GM23338 (cell line): ENCODE measurements at regions not wholly inside any gene's neighbourhood (a gene's known extent, or its start where the extent isn't known, plus 50 kb on each side); places are given as distances from the start of the nearest gene placed in this dataset.

Experiments used
- ATAC-seq: fragments of 200-7000 bp; cut with Tn5 transposase; 3 replicates; pipeline ENCODE4 v1.9.1; 2020
- DNase-seq: peaks from one replicate; pipeline ENCODE4 v3.0.0-alpha.2; 2015; ENCODE audit warnings: low spot score
- H2AFZ ChIP-seq: fragments of 200-600 bp; sonication (generic); 2 replicates; pipeline ENCODE4 v1.8.0; 2016; ENCODE audit warnings: antibody characterized with exemption, mild to moderate bottlenecking, moderate library complexity
- H3F3A ChIP-seq: fragments of 200-600 bp; sonication (generic); replicated peaks from 2 replicates; pipeline ENCODE4 v1.8.0; 2017; ENCODE audit warnings: antibody characterized with exemption, mixed run types, low read depth
- H3K27ac ChIP-seq: fragments of 200-600 bp; sonication (generic); 2 replicates; pipeline ENCODE4 v1.6.1; 2016; ENCODE audit warnings: low read depth
- H3K27me3 ChIP-seq: fragments of 200-600 bp; sonication (generic); 2 replicates; pipeline ENCODE4 v1.8.0; 2016; ENCODE audit warnings: mild to moderate bottlenecking, mixed run types, moderate library complexity; ENCODE audit not compliant: insufficient read depth
- H3K36me3 ChIP-seq: fragments of 200-600 bp; sonication (generic); 2 replicates; pipeline ENCODE4 v1.8.0; 2016; ENCODE audit warnings: mild to moderate bottlenecking; ENCODE audit not compliant: insufficient read depth
- H3K4me1 ChIP-seq: fragments of 200-600 bp; sonication (generic); 2 replicates; pipeline ENCODE4 v1.8.0; 2016; ENCODE audit warnings: mild to moderate bottlenecking, moderate library complexity; ENCODE audit not compliant: insufficient read depth
- H3K4me2 ChIP-seq: fragments of 200-600 bp; sonication (generic); 2 replicates; pipeline ENCODE4 v1.7.1; 2017; ENCODE audit warnings: mixed run types
- H3K4me3 ChIP-seq: fragments of 200-600 bp; sonication (generic); 2 replicates; pipeline ENCODE4 v1.6.1; 2016; ENCODE audit warnings: mixed run types
- H3K79me2 ChIP-seq: fragments of 200-600 bp; sonication (generic); replicated peaks from 2 replicates; pipeline ENCODE4 v1.8.0; 2017; ENCODE audit warnings: mild to moderate bottlenecking; ENCODE audit not compliant: insufficient read depth
- H3K9me2 ChIP-seq: fragments of 200-600 bp; sonication (generic); 2 replicates; pipeline ENCODE4 v1.8.0; 2017; ENCODE audit not compliant: insufficient read depth
- H4K20me1 ChIP-seq: fragments of 200-600 bp; sonication (generic); replicated peaks from 2 replicates; pipeline ENCODE4 v1.8.0; 2017; ENCODE audit warnings: mild to moderate bottlenecking; ENCODE audit not compliant: insufficient read depth
- H3K27ac Mint-ChIP-seq: 2 replicates; pipeline ENCODE4 v1.8.0; 2020; ENCODE audit warnings: inconsistent platforms, mild to moderate bottlenecking, moderate library complexity, mixed read lengths
- H3K27me3 Mint-ChIP-seq: 3 replicates; pipeline ENCODE4 v1.8.0; 2022; ENCODE audit warnings: low read depth, mild to moderate bottlenecking, moderate library complexity, mixed read lengths, inconsistent platforms; ENCODE audit not compliant: insufficient read depth, poor library complexity
- H3K36me3 Mint-ChIP-seq: 3 replicates; pipeline ENCODE4 v1.8.0; 2021; ENCODE audit warnings: low read depth, mild to moderate bottlenecking, inconsistent platforms, moderate library complexity, mixed read lengths
- H3K4me1 Mint-ChIP-seq: 3 replicates; pipeline ENCODE4 v1.8.0; 2020; ENCODE audit warnings: mild to moderate bottlenecking, inconsistent platforms, mixed read lengths
- H3K4me3 Mint-ChIP-seq: 3 replicates; pipeline ENCODE4 v1.8.0; 2021; ENCODE audit warnings: moderate library complexity, mild to moderate bottlenecking, inconsistent platforms, mixed read lengths
- H3K9me3 Mint-ChIP-seq: 3 replicates; pipeline ENCODE4 v1.8.0; 2020; ENCODE audit warnings: moderate library complexity, mild to moderate bottlenecking, inconsistent platforms, mixed read lengths
- CREB1 ChIP-seq: fragments of 250-450 bp; sonication (Bioruptor Pico); IDR thresholded peaks from 2 replicates; pipeline ENCODE4 v1.5.0; 2020; ENCODE audit warnings: low read depth, mild to moderate bottlenecking, moderate library complexity
- EZH2 ChIP-seq: fragments of 200-600 bp; sonication (generic); IDR thresholded peaks from one replicate; pipeline ENCODE4 v1.8.0; 2017; ENCODE audit warnings: antibody characterized with exemption, mild to moderate bottlenecking, low read depth; ENCODE audit not compliant: unreplicated experiment
- EZH2phosphoT487 ChIP-seq: fragments of 200-600 bp; sonication (generic); IDR thresholded peaks from one replicate; pipeline ENCODE4 v1.8.1; 2018; ENCODE audit warnings: antibody characterized with exemption; ENCODE audit not compliant: unreplicated experiment
- JUNB ChIP-seq: IDR thresholded peaks from one replicate; pipeline ENCODE4 v1.6.1; 2016; ENCODE audit warnings: antibody characterized with exemption; ENCODE audit not compliant: unreplicated experiment
- NANOG ChIP-seq: IDR thresholded peaks from 2 replicates; pipeline ENCODE4 v1.6.1; 2016; ENCODE audit warnings: antibody characterized with exemption, borderline replicate concordance
- POLR2AphosphoS5 ChIP-seq: IDR thresholded peaks from 2 replicates; pipeline ENCODE4 v1.6.1; 2016; ENCODE audit warnings: antibody characterized with exemption, low read depth
- STAT1 ChIP-seq: IDR thresholded peaks from one replicate; pipeline ENCODE4 v1.6.1; 2016; ENCODE audit warnings: antibody characterized with exemption; ENCODE audit not compliant: unreplicated experiment
- ZNF114 ChIP-seq: fragments of 250-450 bp; sonication (Bioruptor Pico); IDR thresholded peaks from 2 replicates; pipeline ENCODE4 v1.5.0; 2020; ENCODE audit warnings: mild to moderate bottlenecking, moderate library complexity
- ZNF331 ChIP-seq: fragments of 250-450 bp; sonication (Bioruptor Pico); IDR thresholded peaks from 2 replicates; pipeline ENCODE4 v1.5.0; 2020; ENCODE audit warnings: low read depth, mild to moderate bottlenecking, moderate library complexity
- TF ChIP-seq, protein P1 (sequence below): IDR thresholded peaks from one replicate; pipeline ENCODE4 v1.6.1; 2018; ENCODE audit warnings: antibody characterized with exemption; ENCODE audit not compliant: unreplicated experiment
- TF ChIP-seq, protein P2 (sequence below): IDR thresholded peaks from 2 replicates; pipeline ENCODE4 v1.6.1; 2016; ENCODE audit warnings: antibody characterized with exemption
- TF ChIP-seq, protein P3 (sequence below), 2 experiments: fragments of 200-600 bp in 1 of 2; sonication (generic) in 1 of 2; conservative IDR thresholded peaks; 2 replicates each; pipeline versions ENCODE4 v1.5.1 to v1.6.1; 2016 to 2017; ENCODE audit warnings: antibody characterized with exemption in 2 of 2, low read depth in 2 of 2, mild to moderate bottlenecking in 2 of 2, moderate library complexity in 1 of 2
- TF ChIP-seq, protein P4 (sequence below): fragments of 250-450 bp; sonication (Bioruptor Pico); IDR thresholded peaks from 2 replicates; pipeline ENCODE4 v1.5.0; 2020; ENCODE audit warnings: mild to moderate bottlenecking, moderate library complexity

DNA sequence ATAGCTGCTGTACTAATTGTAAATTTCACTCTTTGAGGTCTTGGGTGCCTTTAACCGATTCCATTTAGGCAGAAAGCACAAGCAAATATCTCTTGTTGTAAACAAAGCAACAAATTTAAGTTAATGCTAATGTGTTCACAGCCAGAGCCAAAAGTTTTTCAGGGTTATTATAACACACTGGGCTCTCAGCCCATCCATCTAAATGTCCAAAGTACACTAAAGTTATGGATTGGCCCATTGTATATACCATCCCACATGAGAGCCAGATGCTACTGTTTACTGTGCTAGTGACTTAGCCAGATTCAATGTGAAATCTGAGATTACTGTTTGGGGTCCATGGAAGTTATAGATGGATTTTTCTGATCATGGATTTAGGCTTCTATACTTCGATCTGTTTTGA lies 186.7 kb downstream of the LARP7 start:
- ATAC-seq, result no peak
- H3K27ac Mint-ChIP-seq, result no peak overlapping the region
- Histone ChIP-seq H3F3A (no peaks in the 10 kb centered on the region), H4K20me1 (no peaks in the 10 kb centered on the region), H2AFZ (no peak overlapping the region), H3K4me2 (no peak overlapping the region), H3K27me3 (no peaks in the 10 kb centered on the region), H3K79me2 (peaks cover 19% of the 10 kb centered on the region; the same call in 1 of the 2 replicates), H3K9me2 (peaks cover 8% of the 10 kb centered on the region; the same call in 1 of the 2 replicates), H3K36me3 (no peaks in the 10 kb centered on the region), H3K4me3 (no peak overlapping the region), H3K4me1 (peaks cover 5% of the 10 kb centered on the region; the same call in 1 of the 2 replicates), H3K27ac (0 out of 2 replicates have a peak overlapping the region, but pooled peaks have one; percentile 15)
- peaks cover 1% of the 10 kb centered on the region for H3K27me3 Mint-ChIP-seq
- H3K36me3 Mint-ChIP-seq, result peaks cover 40% of the 10 kb centered on the region
- no peak for DNase-seq
- no peak for TF ChIP-seq EZH2phosphoT487
- TF ChIP-seq ZNF331 (CRISPR knock-in tag), result no peak
- no peak for TF ChIP-seq POLR2AphosphoS5
- TF ChIP-seq NANOG, result no peak
- TF ChIP-seq, protein P1, sequence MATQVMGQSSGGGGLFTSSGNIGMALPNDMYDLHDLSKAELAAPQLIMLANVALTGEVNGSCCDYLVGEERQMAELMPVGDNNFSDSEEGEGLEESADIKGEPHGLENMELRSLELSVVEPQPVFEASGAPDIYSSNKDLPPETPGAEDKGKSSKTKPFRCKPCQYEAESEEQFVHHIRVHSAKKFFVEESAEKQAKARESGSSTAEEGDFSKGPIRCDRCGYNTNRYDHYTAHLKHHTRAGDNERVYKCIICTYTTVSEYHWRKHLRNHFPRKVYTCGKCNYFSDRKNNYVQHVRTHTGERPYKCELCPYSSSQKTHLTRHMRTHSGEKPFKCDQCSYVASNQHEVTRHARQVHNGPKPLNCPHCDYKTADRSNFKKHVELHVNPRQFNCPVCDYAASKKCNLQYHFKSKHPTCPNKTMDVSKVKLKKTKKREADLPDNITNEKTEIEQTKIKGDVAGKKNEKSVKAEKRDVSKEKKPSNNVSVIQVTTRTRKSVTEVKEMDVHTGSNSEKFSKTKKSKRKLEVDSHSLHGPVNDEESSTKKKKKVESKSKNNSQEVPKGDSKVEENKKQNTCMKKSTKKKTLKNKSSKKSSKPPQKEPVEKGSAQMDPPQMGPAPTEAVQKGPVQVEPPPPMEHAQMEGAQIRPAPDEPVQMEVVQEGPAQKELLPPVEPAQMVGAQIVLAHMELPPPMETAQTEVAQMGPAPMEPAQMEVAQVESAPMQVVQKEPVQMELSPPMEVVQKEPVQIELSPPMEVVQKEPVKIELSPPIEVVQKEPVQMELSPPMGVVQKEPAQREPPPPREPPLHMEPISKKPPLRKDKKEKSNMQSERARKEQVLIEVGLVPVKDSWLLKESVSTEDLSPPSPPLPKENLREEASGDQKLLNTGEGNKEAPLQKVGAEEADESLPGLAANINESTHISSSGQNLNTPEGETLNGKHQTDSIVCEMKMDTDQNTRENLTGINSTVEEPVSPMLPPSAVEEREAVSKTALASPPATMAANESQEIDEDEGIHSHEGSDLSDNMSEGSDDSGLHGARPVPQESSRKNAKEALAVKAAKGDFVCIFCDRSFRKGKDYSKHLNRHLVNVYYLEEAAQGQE, result no peak
- TF ChIP-seq ZNF114 (CRISPR knock-in tag), result no peak
- TF ChIP-seq CREB1 (CRISPR knock-in tag), result no peak
- TF ChIP-seq, protein P2, sequence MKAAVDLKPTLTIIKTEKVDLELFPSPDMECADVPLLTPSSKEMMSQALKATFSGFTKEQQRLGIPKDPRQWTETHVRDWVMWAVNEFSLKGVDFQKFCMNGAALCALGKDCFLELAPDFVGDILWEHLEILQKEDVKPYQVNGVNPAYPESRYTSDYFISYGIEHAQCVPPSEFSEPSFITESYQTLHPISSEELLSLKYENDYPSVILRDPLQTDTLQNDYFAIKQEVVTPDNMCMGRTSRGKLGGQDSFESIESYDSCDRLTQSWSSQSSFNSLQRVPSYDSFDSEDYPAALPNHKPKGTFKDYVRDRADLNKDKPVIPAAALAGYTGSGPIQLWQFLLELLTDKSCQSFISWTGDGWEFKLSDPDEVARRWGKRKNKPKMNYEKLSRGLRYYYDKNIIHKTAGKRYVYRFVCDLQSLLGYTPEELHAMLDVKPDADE, result no peak
- no peak for TF ChIP-seq EZH2
- TF ChIP-seq STAT1, result no peak
- TF ChIP-seq, protein P3, sequence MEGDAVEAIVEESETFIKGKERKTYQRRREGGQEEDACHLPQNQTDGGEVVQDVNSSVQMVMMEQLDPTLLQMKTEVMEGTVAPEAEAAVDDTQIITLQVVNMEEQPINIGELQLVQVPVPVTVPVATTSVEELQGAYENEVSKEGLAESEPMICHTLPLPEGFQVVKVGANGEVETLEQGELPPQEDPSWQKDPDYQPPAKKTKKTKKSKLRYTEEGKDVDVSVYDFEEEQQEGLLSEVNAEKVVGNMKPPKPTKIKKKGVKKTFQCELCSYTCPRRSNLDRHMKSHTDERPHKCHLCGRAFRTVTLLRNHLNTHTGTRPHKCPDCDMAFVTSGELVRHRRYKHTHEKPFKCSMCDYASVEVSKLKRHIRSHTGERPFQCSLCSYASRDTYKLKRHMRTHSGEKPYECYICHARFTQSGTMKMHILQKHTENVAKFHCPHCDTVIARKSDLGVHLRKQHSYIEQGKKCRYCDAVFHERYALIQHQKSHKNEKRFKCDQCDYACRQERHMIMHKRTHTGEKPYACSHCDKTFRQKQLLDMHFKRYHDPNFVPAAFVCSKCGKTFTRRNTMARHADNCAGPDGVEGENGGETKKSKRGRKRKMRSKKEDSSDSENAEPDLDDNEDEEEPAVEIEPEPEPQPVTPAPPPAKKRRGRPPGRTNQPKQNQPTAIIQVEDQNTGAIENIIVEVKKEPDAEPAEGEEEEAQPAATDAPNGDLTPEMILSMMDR (conservative IDR thresholded peaks at IDR 0.05; ENCODE audit: low read depth in 2 of 2), result no peak
- no peak for TF ChIP-seq JUNB
- TF ChIP-seq, protein P4, sequence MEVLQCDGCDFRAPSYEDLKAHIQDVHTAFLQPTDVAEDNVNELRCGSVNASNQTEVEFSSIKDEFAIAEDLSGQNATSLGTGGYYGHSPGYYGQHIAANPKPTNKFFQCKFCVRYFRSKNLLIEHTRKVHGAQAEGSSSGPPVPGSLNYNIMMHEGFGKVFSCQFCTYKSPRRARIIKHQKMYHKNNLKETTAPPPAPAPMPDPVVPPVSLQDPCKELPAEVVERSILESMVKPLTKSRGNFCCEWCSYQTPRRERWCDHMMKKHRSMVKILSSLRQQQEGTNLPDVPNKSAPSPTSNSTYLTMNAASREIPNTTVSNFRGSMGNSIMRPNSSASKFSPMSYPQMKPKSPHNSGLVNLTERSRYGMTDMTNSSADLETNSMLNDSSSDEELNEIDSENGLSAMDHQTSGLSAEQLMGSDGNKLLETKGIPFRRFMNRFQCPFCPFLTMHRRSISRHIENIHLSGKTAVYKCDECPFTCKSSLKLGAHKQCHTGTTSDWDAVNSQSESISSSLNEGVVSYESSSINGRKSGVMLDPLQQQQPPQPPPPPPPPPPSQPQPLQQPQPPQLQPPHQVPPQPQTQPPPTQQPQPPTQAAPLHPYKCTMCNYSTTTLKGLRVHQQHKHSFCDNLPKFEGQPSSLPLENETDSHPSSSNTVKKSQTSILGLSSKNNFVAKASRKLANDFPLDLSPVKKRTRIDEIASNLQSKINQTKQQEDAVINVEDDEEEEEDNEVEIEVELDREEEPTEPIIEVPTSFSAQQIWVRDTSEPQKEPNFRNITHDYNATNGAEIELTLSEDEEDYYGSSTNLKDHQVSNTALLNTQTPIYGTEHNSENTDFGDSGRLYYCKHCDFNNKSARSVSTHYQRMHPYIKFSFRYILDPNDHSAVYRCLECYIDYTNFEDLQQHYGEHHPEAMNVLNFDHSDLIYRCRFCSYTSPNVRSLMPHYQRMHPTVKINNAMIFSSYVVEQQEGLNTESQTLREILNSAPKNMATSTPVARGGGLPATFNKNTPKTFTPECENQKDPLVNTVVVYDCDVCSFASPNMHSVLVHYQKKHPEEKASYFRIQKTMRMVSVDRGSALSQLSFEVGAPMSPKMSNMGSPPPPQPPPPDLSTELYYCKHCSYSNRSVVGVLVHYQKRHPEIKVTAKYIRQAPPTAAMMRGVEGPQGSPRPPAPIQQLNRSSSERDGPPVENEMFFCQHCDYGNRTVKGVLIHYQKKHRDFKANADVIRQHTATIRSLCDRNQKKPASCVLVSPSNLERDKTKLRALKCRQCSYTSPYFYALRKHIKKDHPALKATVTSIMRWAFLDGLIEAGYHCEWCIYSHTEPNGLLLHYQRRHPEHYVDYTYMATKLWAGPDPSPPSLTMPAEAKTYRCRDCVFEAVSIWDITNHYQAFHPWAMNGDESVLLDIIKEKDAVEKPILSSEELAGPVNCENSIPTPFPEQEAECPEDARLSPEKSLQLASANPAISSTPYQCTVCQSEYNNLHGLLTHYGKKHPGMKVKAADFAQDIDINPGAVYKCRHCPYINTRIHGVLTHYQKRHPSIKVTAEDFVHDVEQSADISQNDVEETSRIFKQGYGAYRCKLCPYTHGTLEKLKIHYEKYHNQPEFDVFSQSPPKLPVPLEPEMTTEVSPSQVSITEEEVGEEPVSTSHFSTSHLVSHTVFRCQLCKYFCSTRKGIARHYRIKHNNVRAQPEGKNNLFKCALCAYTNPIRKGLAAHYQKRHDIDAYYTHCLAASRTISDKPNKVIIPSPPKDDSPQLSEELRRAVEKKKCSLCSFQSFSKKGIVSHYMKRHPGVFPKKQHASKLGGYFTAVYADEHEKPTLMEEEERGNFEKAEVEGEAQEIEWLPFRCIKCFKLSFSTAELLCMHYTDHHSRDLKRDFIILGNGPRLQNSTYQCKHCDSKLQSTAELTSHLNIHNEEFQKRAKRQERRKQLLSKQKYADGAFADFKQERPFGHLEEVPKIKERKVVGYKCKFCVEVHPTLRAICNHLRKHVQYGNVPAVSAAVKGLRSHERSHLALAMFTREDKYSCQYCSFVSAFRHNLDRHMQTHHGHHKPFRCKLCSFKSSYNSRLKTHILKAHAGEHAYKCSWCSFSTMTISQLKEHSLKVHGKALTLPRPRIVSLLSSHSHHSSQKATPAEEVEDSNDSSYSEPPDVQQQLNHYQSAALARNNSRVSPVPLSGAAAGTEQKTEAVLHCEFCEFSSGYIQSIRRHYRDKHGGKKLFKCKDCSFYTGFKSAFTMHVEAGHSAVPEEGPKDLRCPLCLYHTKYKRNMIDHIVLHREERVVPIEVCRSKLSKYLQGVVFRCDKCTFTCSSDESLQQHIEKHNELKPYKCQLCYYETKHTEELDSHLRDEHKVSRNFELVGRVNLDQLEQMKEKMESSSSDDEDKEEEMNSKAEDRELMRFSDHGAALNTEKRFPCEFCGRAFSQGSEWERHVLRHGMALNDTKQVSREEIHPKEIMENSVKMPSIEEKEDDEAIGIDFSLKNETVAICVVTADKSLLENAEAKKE, result no peak
- peaks cover 16% of the 10 kb centered on the region for H3K4me1 Mint-ChIP-seq
- peaks cover 10% of the 10 kb centered on the region; the same call in 2 of the 3 replicates for H3K9me3 Mint-ChIP-seq
- H3K4me3 Mint-ChIP-seq, result no peak overlapping the region
